ENCODE measurements at regions not wholly inside any gene's neighbourhood (a gene's known extent, or its start where the extent isn't known, plus 50 kb on each side); places are given as distances from the start of the nearest gene placed in this dataset.

- H3K27me3 ChIP-seq = no peaks in the 10 kb centered on the region
- H3K9me3 ChIP-seq (ENCODE audit: low read depth) = no peaks in the 10 kb centered on the region
- H3K4me1 ChIP-seq (ENCODE audit: low read depth) = no peaks in the 10 kb centered on the region
- no peak for TF ChIP-seq CTCF (IDR thresholded peaks at IDR 0.05; ENCODE audit: low read depth, low read length)
- no peak overlapping the region for H3K4me3 ChIP-seq
- H3K36me3 ChIP-seq = no peaks in the 10 kb centered on the region
- no peak overlapping the region for H3K27ac ChIP-seq
- no peak for DNase-seq (ENCODE audit: low read depth in 1 of 2, low spot score in 1 of 2)
These were observed 1396.7 kb downstream of the BRD1 start for GRCh38 chr22:48431014-48431413.

- no peak for TF ChIP-seq CTCF (IDR thresholded peaks at IDR 0.05; ENCODE audit: low read depth, low read length)
- Histone ChIP-seq H3K9me3 (ENCODE audit: low read depth) (no peaks in the 10 kb centered on the region), H3K36me3 (no peaks in the 10 kb centered on the region), H3K27me3 (no peaks in the 10 kb centered on the region), H3K4me3 (no peak overlapping the region), H3K4me1 (ENCODE audit: low read depth) (no peaks in the 10 kb centered on the region), H3K27ac (no peak overlapping the region)
- no peak for DNase-seq (ENCODE audit: low read depth in 1 of 2, low spot score in 1 of 2)
These were observed 1398.1 kb downstream of the BRD1 start for GRCh38 chr22:48429446-48430020.

- Histone ChIP-seq H3K36me3 (no peaks in the 10 kb centered on the region), H3K9me3 (ENCODE audit: low read depth) (no peaks in the 10 kb centered on the region), H3K27ac (no peak overlapping the region), H3K4me3 (no peak overlapping the region), H3K27me3 (no peaks in the 10 kb centered on the region), H3K4me1 (ENCODE audit: low read depth) (no peaks in the 10 kb centered on the region)
- TF ChIP-seq CTCF (IDR thresholded peaks at IDR 0.05; ENCODE audit: low read depth, low read length) = no peak
- DNase-seq (ENCODE audit: low read depth in 1 of 2, low spot score in 1 of 2) = no peak
These were observed 1398.9 kb downstream of the BRD1 start for GRCh38 chr22:48428631-48429371.

GRCh38 chr22:48427731-48428211 lies 1399.9 kb downstream of the BRD1 start:
- H3K27ac ChIP-seq = no peak overlapping the region
- H3K4me3 ChIP-seq = no peak overlapping the region
- H3K36me3 ChIP-seq = no peaks in the 10 kb centered on the region
- no peaks in the 10 kb centered on the region for H3K9me3 ChIP-seq (ENCODE audit: low read depth)
- TF ChIP-seq CTCF (IDR thresholded peaks at IDR 0.05; ENCODE audit: low read depth, low read length) = no peak
- no peaks in the 10 kb centered on the region for H3K27me3 ChIP-seq
- no peaks in the 10 kb centered on the region for H3K4me1 ChIP-seq (ENCODE audit: low read depth)
- DNase-seq (ENCODE audit: low read depth in 1 of 2, low spot score in 1 of 2) = no peak

- Histone ChIP-seq H3K27me3 (no peaks in the 10 kb centered on the region), H3K4me3 (no peak overlapping the region), H3K4me1 (ENCODE audit: low read depth) (no peaks in the 10 kb centered on the region), H3K27ac (no peak overlapping the region), H3K9me3 (ENCODE audit: low read depth) (no peaks in the 10 kb centered on the region), H3K36me3 (no peaks in the 10 kb centered on the region)
- no peak for DNase-seq (ENCODE audit: low read depth in 1 of 2, low spot score in 1 of 2)
- no peak for TF ChIP-seq CTCF (IDR thresholded peaks at IDR 0.05; ENCODE audit: low read depth, low read length)
These were observed 1401.0 kb downstream of the BRD1 start for GRCh38 chr22:48426466-48427380.
